ENCODE measurements at regions not wholly inside any gene's neighbourhood (a gene's known extent, or its start where the extent isn't known, plus 50 kb on each side); places are given as distances from the start of the nearest gene placed in this dataset.
A peak's percentile ranks its signal among the peaks of the same experiment; 100 is the strongest.
"Not testable (repeated sequence)": the region's sequence is repeated elsewhere in the genome, so short reads cannot be mapped to it uniquely, and the experiment has no call there.

DNA sequence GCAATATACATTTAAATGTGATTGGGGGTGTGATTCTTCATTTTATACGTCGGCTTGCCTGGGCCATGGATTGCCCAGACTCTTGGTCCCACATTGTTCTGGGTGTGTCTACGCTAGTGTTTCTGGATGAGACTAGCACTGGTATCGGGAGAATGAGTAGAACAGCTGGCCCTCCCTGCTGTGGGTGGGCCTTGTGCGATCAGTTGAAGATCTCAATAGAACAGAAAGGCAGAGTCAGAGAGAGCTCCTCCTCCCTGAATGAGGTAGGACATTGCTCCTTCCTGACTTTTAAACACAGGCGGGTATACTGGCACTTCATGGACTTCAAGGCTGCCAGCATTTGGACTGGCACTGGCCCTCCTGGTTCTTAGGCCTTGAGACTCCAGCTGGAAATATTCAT, 603.0 kb downstream of the LIG4 start:
- no peak overlapping the region for H3K4me3 ChIP-seq (ENCODE audit: control insufficient read depth, low read depth, low read length)
- no peak for DNase-seq (ENCODE audit: low read depth)
- TF ChIP-seq, protein P1, sequence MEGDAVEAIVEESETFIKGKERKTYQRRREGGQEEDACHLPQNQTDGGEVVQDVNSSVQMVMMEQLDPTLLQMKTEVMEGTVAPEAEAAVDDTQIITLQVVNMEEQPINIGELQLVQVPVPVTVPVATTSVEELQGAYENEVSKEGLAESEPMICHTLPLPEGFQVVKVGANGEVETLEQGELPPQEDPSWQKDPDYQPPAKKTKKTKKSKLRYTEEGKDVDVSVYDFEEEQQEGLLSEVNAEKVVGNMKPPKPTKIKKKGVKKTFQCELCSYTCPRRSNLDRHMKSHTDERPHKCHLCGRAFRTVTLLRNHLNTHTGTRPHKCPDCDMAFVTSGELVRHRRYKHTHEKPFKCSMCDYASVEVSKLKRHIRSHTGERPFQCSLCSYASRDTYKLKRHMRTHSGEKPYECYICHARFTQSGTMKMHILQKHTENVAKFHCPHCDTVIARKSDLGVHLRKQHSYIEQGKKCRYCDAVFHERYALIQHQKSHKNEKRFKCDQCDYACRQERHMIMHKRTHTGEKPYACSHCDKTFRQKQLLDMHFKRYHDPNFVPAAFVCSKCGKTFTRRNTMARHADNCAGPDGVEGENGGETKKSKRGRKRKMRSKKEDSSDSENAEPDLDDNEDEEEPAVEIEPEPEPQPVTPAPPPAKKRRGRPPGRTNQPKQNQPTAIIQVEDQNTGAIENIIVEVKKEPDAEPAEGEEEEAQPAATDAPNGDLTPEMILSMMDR (IDR thresholded peaks at IDR 0.05; ENCODE audit: control insufficient read depth, insufficient read depth, low read depth, low read length, missing control alignments) = no peak

DNA sequence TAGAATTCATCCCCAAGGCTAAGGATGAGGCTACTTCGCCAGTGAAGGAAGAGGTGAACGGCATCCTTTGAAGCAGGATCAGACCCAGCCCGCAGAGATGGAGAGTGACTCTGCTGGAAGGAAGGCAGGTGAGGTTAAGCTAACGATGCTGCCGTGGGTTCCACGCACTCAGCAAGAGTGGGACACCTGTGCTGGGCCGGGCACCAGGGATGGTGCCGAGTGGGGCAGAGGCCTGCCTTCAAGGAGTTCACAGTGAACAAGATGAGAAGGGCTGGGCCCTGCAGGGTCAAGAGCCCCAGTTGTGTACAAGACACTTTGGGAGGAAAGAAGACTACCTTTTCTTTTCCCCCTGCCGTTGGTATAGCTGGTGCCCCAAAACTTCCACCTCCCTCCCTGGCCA, 606.6 kb downstream of the LIG4 start:
- no peak overlapping the region for H3K4me3 ChIP-seq (ENCODE audit: control insufficient read depth, low read depth, low read length)
- TF ChIP-seq, protein P1 (IDR thresholded peaks at IDR 0.05; ENCODE audit: control insufficient read depth, insufficient read depth, low read depth, low read length, missing control alignments) = no peak
- DNase-seq (ENCODE audit: low read depth) = no peak

DNA sequence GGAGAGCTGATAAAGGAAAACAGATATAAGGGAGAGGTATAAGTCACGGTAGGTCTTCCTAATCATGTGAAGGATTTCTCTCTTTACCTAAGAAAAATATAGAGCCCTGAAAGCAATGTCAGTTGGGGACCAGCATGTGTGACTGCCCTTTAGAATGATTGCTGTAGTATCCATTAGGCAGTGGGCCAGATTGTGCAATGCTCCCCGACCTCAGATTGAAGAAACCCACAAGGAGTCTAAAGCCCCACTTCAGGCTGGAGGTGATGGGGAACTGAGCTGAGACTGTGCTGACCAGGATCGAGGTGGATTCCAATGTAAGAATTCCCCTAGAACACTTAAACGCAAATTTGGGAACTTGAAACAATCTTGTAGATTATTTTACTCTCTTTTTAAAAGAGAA, 614.4 kb downstream of the LIG4 start:
- no peak overlapping the region for H3K4me3 ChIP-seq (ENCODE audit: control insufficient read depth, low read depth, low read length)
- TF ChIP-seq, protein P1 (IDR thresholded peaks at IDR 0.05; ENCODE audit: control insufficient read depth, insufficient read depth, low read depth, low read length, missing control alignments) = no peak
- DNase-seq (ENCODE audit: low read depth) = no peak

DNA sequence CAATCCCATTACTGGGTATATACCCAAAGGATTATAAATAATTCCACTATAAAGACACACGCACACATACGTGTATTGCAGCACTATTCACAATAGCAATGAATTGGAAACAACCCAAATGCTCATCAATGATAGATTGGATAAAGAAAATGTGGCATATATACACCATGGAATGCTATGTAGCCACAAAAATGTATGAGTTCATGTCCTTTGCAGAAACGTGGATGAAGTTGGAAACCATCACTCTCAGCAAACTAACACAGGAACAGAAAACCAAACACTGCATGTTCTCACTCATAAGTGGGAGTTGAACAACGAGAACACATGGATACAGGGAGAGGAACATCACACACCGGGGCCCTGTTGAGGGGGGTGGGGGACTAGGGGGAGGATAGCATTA, 619.0 kb downstream of the LIG4 start:
- DNase-seq (ENCODE audit: low read depth); H3K4me3 ChIP-seq (ENCODE audit: control insufficient read depth, low read depth, low read length): not testable (repeated sequence)

DNA sequence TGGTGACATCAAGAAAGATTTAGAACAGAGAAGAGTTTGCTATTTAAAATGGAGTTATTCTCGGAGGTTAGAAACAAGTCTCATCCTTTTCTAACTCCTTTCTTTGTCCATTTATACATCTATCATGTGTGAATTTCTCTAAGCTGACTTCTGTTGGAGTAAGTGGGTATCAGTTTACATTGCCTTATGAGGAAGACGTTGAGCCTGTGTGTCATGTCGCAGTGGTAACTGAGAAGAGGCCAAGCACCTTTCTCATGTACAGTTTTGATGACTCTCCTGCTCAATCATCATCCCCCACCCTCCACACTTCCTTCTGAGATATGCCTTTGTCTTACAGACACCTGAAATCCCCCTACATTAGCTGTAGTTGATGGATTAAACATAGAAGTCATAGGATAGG, 624.8 kb downstream of the LIG4 start:
- no peak for DNase-seq (ENCODE audit: low read depth)
- H3K4me3 ChIP-seq (ENCODE audit: control insufficient read depth, low read depth, low read length) = no peak overlapping the region
- TF ChIP-seq, protein P1 (IDR thresholded peaks at IDR 0.05; ENCODE audit: control insufficient read depth, insufficient read depth, low read depth, low read length, missing control alignments) = no peak

DNA sequence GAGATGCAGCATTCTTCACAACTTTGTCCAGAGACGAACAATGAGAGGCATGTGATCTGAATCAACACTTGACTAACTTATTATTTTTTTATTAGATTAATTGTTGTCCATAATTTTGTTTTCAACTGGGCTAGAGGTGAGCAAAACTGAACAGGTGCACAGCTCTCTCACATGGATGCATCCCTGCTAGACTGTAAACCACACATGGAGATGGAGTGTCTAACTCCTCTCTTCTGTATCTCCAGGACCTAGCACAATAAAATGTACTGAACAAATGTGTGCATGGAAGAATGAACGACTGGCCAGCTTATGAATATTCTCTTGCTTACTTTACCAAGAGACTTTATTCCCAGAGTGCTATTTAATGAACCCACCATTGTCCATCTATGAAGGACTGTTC, 627.7 kb downstream of the LIG4 start:
- TF ChIP-seq, protein P1 (IDR thresholded peaks at IDR 0.05; ENCODE audit: control insufficient read depth, insufficient read depth, low read depth, low read length, missing control alignments) = no peak
- H3K4me3 ChIP-seq (ENCODE audit: control insufficient read depth, low read depth, low read length) = no peak overlapping the region
- DNase-seq (ENCODE audit: low read depth) = no peak

DNA sequence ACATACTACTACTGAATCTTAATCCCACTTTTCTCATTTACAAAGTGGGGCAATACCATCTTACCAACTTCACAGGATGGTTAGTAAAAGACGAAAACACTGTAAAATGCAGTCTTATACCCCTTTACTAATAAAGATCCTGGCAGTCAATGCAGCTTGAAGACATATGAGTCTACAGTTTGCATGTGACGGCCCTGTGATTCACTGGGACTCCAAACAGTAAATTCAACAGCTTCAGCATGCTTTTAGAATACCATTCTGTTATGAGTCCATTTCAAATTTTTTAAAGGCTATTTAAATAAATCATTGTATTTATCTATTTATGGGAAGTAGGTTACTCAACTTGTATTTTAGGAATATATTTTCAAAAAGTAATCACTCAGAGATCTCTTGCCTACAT, 629.1 kb downstream of the LIG4 start:
- TF ChIP-seq, protein P1 (IDR thresholded peaks at IDR 0.05; ENCODE audit: control insufficient read depth, insufficient read depth, low read depth, low read length, missing control alignments) = no peak
- peak; percentile 40 for DNase-seq (ENCODE audit: low read depth)
- no peak overlapping the region for H3K4me3 ChIP-seq (ENCODE audit: control insufficient read depth, low read depth, low read length)
